Uterus (tissue), 2 donors: ENCODE measurements at regions not wholly inside any gene's neighbourhood (a gene's known extent, or its start where the extent isn't known, plus 50 kb on each side); places are given as distances from the start of the nearest gene placed in this dataset.
"Not testable (repeated sequence)": the region's sequence is repeated elsewhere in the genome, so short reads cannot be mapped to it uniquely, and the experiment has no call there.

ENCODE experiments used
- CTCF ChIP-seq, 4 experiments: fragments of 200-600 bp in 2 of 4; fragments of 450-650 bp in 2 of 4; sonication (generic) in 2 of 4; IDR thresholded peaks; one replicate each; pipeline ENCODE4 v1.5.1; 2016 to 2019; ENCODE audit warnings: antibody characterized with exemption in 4 of 4, mild to moderate bottlenecking in 2 of 4, moderate library complexity in 1 of 4
- POLR2A ChIP-seq, 2 donors: fragments of 450-650 bp; IDR thresholded peaks; one replicate each; pipeline ENCODE4 v1.6.1; 2016; ENCODE audit warnings: antibody characterized with exemption in 2 of 2, mild to moderate bottlenecking in 1 of 2, moderate library complexity in 1 of 2

- not testable (repeated sequence) for TF ChIP-seq CTCF, POLR2A (IDR thresholded peaks at IDR 0.05)
Measured at GRCh38 chr6:58257625-58258024, 940.2 kb downstream of the PRIM2 start.
